ENCODE measurements at regions not wholly inside any gene's neighbourhood (a gene's known extent, or its start where the extent isn't known, plus 50 kb on each side); places are given as distances from the start of the nearest gene placed in this dataset.

GRCh38 chr5:3059488-3059887 lies 308.0 kb upstream of the IRX2 start:
- DNase-seq (ENCODE audit: low read depth in 2 of 2) = no peak

GRCh38 chr5:3058942-3059341 lies 307.5 kb upstream of the IRX2 start:
- DNase-seq (ENCODE audit: low read depth in 2 of 2) = no peak

GRCh38 chr5:3056866-3057265 lies 305.4 kb upstream of the IRX2 start:
- no peak for DNase-seq (ENCODE audit: low read depth in 2 of 2)

DNA sequence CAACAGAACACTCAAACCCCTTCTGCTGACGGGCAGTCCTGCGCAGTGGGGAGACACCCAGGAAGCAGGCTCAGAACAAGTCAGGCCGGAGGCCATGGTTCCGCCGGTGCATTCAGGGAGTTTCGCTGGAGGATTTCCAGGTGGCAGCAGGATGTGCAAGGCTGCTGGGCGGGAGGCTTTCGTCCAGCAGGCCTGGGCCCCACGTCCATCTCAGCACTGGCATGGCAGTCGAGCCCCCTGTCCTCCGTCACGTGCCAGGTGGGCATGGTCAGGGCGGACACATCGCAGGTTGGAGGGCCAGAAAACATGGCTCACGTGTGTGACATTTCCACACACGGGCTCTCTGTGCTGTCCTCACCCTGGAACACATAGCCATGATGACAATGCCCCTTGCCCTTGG lies 299.9 kb upstream of the IRX2 start:
- no peak for DNase-seq (ENCODE audit: low read depth in 2 of 2)

GRCh38 chr5:3050863-3051262 lies 299.4 kb upstream of the IRX2 start:
- DNase-seq (ENCODE audit: low read depth in 2 of 2) = no peak

- DNase-seq (ENCODE audit: low read depth in 2 of 2) = no peak
Observed at GRCh38 chr5:3049261-3049660, 297.8 kb upstream of the IRX2 start.

- no peak for DNase-seq (ENCODE audit: low read depth in 2 of 2)
Observed at GRCh38 chr5:3047212-3047774, 295.8 kb upstream of the IRX2 start.

DNA sequence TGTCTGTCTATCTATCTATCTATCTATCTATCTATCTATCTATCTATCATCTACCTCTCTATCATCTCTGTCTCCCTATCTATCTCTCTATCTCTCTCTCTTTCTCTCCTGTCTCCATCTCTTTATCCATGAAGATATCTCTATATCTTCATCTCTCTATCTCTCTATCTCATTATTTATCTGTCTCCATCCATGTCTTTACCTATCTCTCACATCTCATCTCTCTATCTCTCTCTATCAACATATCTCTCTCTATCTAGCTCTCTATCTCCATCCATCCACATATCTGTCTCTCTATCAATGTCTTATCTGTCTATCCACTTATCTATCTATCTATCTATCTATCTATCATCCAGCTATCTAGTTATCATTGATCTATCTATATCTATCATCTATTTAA lies 292.1 kb upstream of the IRX2 start:
- no peak for DNase-seq (ENCODE audit: low read depth in 2 of 2)

DNA sequence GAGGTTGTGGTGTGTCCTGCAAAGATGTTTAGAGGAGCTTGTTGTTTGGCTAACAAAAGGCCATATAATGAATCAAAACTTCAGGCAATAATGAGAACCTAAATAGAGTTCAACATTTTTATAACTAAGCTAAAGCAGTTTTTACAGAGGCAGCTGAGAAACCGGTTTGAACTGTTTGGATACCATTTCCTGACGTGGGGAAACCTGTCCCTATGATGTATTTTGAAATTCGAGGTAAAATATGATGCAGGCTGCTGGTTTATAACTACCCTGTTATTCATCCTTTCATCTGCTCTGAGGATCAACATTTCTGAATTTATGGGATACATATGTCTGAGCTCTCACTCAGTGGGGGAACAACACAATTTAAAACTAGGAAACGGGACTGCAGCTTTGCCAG lies 289.5 kb upstream of the IRX2 start:
- no peak for DNase-seq (ENCODE audit: low read depth in 2 of 2)

DNA sequence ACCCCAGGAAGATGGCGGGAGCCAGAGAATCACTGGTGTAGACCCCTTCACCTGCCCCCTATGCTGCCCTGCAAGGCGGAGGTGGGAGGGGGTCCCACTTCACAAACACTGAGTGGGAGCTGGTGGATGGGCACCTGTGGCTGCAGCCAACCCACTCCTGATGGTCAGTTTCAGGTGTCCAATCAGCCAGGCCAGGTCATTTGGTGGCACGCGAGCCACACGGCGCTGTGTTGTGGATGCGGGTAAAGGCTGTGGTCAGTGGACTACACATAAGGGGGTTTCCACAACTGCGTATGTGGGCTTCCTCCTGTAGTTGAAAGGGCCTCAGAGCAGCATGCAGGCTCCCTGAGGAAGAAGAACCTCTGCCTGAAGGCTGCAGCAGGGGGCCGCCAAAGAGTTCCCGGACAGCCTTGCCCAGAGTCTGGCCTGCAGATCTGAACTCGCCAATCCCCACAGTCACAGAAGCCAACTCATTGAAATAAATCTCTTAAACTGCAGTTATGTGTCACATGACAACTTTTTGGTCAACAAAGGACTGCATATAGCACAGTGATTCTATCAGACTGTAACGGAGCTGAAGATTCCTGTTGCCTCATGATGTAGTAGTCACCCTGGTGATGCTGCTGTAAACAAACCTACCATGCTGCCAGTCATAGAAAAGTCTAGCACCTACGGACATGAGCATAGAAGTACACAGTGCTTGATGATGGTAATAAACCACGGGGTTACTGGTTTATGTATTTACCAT lies 284.7 kb upstream of the IRX2 start:
- no peak for DNase-seq (ENCODE audit: low read depth in 2 of 2)

GRCh38 chr5:3035452-3035851 lies 284.0 kb upstream of the IRX2 start:
- DNase-seq (ENCODE audit: low read depth in 2 of 2) = no peak

DNA sequence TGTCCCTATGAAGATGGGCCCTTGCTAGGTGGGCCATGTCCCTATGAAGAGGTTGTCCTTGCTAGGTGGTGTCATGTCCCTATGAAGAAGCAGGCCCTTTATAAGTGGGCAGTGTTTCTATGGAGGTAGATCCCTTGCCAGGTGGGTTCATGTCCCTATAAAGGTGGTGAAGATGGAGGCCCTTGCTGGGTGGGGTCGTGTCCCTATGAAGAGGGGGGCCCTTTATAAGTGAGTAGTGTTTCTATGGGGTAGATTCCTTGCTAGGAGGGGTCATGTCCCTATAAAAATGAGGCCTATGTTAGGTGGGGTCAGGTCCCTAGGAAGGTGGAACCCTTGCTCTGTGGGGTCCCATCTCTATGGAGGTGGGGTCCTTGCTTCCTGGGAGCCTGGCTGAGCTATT lies 283.4 kb upstream of the IRX2 start:
- DNase-seq (ENCODE audit: low read depth in 2 of 2) = no peak

- no peak for DNase-seq (ENCODE audit: low read depth in 2 of 2)
Observed at GRCh38 chr5:3034449-3034848, 283.0 kb upstream of the IRX2 start.

DNA sequence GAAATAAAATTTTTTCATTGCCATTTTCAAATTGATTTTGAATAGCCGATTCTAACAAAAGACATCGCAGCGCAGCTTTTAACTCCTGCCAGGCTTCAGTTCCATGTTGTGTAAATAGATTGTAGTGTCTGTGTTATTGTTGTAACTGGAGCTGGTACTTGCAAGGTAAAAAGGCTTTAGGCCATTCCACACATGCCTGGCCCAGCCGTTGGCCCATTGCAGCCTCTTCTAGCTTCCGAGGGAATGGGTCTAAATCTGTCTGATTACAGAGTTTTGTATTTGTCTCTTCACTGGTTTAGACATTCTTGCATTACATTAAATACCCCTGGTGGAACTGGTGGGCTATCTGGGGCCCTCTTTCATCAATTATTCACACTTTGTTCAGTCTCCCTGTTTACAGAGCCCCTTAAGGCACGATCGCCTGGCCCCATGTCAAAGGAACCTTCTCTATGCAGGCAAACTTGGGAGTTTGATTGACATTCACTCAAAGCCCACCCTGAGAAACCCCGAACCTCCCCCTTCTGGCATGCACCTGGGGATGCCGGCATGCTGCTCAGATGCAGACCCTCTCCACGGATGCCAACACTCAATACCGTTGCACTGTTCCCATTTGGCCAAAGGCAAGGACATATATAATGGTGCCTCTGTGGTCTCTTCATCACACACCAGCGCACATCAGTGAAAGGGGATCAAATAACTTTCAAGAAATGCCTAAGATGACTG lies 281.7 kb upstream of the IRX2 start:
- no peak for DNase-seq (ENCODE audit: low read depth in 2 of 2)

GRCh38 chr5:3032513-3032912 lies 281.0 kb upstream of the IRX2 start:
- no peak for DNase-seq (ENCODE audit: low read depth in 2 of 2)

GRCh38 chr5:3031733-3032378 lies 280.4 kb upstream of the IRX2 start:
- no peak for DNase-seq (ENCODE audit: low read depth in 2 of 2)

GRCh38 chr5:3030511-3031165 lies 279.2 kb upstream of the IRX2 start:
- DNase-seq (ENCODE audit: low read depth in 2 of 2) = no peak

DNA sequence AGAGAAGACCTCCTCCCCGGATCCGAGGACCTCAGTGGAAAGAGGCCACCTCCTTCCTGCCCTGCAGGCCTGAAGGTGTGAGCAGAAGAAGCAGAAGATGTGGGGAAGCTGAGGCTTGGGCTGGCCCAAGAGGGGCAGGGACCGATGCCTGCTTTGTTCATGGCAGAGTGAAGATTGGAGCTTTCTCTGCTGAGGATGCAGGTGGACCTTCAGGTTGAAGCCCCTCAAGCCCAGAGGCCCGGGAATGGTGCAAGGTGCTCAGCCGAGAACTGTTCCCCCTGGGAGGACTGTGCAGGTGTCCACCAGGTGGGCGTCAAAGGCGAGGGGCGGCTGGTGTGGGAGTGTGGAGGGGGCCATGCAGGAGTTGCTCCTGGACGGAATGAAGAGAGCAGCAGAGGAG lies 277.9 kb upstream of the IRX2 start:
- DNase-seq (ENCODE audit: low read depth in 2 of 2) = no peak

GRCh38 chr5:3027866-3028635 lies 276.6 kb upstream of the IRX2 start:
- DNase-seq (ENCODE audit: low read depth in 2 of 2) = no peak

DNA sequence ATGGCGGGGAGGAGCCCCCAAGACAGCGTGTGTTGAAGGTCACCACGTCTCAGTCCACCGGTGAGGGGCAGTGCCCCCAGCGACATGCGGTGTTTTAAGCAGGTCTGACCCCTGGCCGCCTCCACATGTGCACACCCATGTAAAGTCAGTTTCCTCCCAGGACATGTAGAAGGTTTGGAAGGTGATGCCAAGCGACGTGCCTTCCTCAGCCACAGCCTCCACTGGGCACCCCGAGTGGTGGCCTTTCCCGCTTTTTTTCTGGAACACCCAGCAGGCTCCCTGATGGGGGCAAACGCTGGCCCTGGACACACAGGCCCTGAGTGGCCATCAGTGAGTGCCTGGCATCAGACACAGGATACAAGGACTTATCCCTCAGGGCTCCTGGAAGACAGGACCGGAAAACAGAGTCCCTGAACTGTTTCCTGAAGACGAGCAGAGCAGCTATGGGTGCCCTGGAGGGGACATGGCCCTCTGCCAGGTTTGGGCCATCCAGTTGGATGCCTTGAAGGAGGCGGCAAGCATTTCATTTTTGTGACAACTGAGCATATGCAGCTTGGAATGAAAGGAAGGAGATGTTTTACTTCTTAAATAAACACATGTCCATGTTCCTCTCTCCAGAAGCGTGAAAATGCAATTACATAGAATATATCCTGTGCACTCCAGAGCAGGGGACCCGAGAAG lies 275.8 kb upstream of the IRX2 start:
- no peak for DNase-seq (ENCODE audit: low read depth in 2 of 2)

- DNase-seq (ENCODE audit: low read depth in 2 of 2) = no peak
Observed at GRCh38 chr5:3026651-3027050, 275.2 kb upstream of the IRX2 start.
